ENCODE measurements at regions not wholly inside any gene's neighbourhood (a gene's known extent, or its start where the extent isn't known, plus 50 kb on each side); places are given as distances from the start of the nearest gene placed in this dataset.
A peak's percentile ranks its signal among the peaks of the same experiment; 100 is the strongest.

DNA sequence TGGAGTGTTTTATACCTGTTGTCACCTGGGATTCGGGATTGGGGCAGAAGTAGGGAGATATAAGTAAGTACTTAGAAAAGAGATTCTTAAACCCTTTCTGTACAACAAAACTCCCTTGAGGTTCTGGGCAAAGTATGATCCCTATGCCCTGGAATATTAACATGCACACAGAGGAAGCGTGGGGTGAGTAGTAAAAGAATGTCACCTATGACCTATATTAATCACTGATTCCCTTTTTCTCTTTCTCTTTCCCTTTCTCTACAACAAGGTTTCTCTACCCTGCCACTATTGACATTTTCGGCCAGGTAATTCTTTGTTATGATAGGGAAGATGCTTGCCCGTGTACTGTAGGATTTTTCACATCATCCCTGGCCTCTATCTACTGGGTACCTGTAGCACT is 209.7 kb upstream of the PLET1 start:
- no peak for DNase-seq

DNA sequence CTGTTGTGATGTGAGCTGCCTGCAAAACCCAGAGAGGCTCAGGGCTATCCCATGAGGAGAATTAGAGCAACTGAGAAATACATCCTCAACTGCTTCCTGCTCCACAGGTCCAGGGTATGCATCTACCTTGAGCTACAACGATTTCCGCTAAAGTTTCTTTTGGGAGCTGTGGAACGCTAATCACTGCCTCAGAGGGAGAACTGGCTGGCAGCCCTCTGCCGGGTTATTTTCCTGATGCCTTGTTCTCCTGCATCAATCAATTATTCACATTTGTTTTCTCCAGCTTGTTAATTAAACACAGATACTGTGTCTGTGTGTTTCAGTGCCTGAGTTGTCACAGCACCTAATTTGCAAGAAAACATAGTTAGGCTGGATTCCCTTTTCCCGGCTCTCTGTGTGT is 211.1 kb upstream of the PLET1 start:
- DNase-seq: no peak

DNA sequence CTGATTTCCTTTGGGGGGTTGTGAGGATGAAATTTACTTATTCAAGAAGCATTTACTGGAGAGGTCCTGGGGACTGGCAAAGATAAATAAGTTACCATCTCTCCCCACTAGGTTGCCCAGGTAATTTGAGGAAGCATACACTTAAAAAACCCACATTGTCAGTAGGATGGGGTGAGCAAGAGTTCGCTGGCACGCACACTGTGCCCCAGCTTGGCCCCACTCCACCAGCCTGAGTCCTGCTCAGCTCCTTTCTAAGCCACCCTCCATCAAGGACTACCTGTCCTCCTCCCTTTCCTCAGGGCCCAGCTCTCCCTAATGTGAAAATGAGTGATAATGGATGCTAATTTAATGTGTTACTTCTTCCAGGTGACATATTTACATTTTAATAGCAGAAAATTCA is 216.5 kb upstream of the PLET1 start:
- no peak for DNase-seq

DNA sequence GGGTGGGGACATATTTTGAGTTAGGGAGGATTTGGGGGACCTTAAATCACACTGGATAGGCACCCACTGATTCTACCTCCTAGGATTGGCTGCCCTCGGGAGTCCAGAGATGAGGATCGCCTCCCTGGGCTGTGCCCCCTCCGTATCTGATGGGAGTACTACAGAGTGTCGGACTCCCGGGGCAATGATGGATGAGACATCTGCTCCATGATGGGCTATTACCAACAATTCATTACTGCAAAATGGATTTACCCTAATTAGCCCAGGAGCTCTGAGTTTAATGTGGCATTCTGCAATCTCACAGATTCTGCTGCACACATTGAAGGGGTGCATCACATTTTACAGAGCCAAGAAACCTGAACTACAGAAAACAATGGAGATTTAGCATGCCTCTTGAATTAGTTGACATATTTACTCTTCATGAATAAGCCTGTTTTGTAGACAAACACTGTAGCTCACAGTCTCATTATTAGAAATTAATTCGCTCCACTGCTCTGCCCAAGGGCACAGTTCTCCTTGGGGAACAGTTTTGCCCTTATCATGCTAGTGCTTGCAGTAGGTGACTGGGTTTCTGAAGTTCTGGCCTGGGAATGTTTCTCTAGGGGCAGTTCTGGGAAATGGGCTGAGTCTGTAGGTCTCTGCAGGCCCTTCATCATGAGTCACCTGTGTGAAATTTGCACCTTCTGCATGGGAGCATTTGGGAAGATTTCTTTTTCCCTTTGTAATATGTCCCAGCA is 217.1 kb upstream of the PLET1 start:
- DNase-seq: peak; percentile 54

DNA sequence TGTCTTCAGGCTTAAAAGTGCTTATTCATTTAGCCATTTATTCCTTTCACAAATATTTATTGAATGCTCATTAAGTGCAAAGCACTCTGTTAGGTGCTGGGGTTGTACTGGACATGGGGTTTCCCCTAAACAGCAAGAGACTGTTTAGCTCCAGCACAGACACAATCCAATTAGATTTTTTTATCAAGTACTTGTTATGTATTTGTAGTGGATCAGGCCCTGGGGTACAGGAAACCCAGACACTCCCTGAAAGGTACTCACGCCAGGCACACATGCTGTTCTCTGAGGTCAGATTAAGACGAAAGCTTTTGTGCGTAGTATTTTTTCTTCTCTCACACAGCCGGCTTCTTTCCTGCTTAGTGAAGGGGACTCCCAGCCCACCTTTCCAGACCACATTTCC is 218.1 kb upstream of the PLET1 start:
- DNase-seq: no peak

DNA sequence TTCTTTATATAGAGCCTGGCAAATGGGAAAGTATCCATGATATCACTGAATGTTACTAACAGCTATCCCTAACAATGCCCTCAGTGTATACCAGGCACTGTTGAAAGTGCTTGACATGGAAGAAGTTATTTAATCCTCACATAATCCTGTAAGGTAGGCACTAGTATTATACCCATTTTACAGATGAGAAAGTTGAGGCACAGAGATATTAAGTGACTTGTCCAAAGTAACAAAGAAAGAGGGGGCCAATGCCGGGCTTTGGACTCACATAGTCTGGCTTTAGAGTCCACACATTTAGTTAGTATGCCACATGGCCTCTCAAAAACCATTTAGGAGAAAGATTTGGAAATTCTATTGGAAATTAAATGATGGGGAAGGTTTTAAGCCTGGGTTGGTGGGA is 220.8 kb upstream of the PLET1 start:
- DNase-seq: no peak

DNA sequence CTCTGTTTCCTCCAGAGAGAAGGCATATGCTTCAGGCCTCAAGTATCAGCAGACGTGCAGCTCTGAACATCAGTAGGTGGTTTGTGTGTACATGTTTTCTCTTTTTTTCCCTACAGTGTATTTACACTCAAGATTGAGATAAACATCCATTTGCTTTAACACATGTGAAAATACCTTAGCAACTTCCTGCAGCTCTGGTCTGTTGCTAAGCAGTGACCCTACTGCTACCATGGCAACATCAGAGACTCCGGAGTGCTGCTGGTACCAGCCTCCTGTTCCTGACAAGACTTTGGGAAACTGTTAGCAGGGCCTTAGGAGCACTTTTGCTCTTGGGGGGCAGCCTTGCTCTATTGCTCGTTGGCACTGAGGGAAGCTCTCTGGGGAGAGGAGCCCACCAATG is 221.2 kb upstream of the PLET1 start:
- DNase-seq: no peak

DNA sequence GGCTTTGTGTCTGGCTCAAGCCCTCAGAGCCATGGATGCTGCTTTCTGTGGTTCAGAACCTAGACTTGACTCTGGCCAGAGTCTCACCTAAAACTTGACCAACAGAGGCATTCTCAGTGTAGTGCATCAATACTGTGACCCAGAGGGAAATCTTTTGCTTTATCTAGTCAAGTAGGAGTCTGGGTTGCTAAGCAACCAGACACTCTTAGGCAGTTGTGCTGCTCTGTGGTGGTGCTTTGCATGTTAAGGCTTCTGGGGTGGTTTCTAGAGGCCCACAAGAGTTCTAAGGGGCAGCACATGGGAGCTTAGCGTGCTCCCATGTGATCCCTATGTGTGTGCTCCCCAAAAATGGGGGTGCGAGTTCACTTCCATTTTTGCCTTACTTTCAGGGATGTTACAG is 224.6 kb upstream of the PLET1 start:
- no peak for DNase-seq

DNA sequence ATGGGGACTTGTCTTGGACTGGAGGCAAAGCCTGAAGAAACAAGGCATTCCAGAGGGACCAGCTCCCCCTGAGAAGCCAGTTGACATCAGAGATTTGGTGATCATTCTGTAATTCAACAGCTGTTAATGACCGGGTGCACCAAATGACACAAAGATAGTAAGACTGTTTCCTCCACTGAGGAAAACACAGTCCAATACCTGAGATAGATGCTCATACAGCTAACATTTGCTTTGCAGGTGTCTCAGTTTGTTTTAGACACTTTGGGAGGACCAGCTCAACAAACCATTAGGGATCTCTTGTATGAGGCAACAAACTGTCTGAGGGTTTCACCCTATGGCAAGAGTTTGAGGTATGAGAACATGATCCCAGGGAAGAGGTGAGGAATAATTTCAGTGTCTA is 237.2 kb upstream of the PLET1 start:
- DNase-seq: no peak

DNA sequence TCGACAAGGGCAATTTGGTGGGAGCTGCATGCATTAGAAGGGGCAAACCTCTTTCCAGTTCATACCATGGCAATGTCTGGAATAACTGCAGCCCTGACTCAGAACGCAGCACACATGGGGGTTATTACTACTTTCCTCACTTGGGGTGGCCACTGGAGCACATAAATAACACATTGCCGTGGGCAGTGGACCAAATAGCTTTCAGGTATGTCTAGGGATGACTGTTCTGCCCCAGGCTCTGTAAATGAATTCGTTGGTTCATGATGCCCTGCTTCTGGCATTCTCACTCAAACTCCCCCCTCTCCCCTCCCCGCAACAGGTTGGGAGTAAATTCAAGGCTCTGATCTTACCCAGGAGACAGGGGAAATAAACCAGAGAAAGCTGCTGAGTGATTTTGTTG is 238.0 kb upstream of the PLET1 start:
- no peak for DNase-seq

DNA sequence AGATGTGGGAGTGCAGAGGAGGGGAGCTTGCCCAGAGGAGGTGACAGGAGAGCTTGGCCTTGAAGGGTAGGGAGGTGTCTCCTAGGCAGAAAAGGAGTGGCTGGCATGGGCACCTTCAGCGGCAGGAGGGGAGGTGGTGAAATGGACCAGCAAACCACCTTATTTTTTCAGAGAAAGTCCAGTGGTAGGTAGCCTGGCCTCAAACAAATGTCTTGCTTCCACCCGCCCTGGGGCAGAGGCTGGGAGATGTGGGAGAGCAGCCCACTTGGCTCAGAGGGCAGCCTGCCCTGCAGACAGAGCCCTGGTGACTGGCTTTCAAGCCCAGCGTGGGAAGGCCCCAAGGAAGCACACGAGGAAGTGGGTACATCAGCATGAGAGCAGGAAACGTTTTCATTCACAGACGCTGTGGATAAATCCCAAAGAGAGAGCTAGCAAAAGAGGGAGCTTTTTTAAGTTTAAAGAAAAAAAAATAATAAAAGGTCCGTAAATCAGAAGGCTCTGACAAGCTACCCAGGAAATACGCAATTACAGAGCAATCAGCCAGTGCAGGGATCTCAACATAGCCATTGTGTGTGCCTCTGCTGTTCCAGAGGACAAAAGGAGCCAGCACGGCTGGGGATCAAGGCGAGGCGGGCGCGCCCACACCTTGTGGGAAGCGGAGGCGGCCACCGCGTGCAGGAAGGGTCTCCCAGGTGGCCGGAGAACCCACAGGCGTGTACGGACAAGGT is 238.7 kb upstream of the PLET1 start:
- DNase-seq: peak; percentile 52

DNA sequence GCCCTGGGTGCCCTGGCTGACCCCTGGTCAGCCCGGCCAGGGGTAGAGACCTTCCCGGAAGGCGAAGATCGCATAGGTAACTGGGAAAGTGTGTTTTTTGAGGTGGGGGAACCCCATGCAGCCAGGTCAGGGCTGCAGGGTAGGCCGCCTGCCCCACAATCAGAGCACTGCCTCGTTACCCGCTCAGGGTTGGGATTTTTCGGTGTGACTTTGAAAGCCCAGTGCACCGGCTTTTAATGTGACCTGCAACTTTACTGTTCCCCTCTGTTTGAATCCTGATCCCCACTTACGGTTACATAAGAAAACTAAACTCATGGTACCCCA is 239.2 kb upstream of the PLET1 start:
- DNase-seq: no peak

DNA sequence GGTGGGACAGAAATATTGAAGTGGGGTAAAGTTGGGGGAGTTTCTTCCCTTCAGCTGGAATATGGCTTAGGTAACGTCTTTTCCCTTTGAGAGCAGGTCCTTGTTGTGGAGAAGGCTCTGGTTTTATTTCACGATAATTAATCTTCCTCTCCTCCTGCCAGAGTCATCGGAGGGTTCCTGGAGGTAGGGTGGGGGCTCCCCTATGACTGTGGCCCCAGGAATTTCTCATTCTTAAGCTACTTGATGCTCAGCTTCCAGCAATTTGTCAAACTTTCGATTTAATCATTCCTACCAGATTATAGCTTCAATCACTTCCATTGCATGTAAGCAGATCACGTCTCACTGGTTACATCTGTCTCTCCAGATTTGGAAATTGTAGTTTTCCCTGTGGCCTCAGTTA is 242.8 kb upstream of the PLET1 start:
- DNase-seq: no peak

DNA sequence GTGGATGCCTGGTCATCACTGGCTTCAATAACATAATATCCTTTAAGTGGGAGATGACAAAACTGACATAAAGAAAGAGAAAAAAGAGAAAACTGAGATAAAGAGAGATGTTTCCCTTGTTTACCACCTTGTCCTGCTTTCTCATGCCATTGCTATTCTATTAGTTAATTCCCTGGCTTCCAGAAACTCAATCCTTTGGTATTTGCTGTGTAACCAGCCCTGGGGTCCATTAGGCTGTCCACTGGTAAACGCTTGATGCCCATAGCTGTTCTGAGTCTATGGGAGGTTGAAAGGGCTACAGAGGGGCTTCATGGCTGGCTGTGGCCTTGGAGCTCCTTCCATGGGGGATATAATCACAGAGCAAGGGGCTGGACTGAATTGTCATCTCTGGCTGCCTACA is 243.4 kb upstream of the PLET1 start:
- DNase-seq: no peak

DNA sequence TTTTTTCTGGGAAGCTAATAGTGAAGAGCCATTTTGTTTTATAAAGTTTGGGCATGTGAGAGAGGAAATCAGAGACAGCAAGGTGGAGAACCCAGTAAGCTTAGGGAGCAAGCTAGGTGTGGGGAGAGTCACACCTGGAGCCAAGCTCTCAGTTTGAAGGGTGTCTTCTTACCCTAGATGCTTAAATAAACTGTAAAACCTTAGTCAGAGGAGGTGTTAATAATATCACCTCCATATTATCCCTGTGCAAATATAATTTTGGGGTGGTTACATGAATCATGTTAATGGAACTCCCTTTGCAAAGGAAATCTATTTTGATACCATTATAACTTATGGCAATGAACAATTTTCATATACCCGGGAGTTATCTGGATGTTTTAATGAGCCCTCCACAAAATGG is 246.2 kb upstream of the PLET1 start:
- no peak for DNase-seq

DNA sequence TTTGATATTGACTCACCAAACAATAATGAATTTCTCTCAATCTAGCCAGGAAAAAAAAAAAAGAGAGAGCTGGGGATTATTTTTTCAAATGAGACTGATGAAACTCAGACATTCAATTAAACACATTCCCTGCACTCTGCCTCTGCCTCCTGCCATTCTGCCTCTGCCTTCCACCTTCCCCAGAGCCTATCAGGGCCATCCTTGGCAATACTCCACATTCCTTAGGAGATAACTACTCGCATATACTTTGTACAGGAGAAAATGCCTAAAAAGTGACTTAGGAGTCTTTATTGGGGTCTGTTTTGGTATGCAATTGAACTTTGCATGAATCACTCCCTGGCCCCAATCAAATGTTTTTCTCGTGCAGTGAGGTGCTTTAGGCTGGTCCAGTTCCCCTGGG is 246.6 kb upstream of the PLET1 start:
- DNase-seq: no peak

DNA sequence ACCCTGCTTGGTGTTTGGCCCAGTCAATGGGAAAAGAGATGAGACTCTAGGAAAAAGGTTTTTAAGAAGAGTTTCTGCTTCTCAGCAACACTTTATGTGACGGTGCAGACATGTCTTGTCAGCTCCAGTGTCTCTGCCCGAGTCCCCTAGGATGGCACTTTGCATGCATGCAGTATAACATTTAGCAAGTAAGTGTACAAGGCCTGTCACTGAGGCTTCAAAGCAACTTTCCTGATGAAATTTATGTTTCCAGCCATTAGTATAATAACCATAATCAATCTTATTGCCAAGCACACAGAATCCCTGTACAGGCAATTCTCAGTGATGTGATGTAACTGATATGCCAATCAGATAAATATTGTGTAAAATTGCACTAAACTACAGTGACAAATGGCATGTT is 248.1 kb upstream of the PLET1 start:
- no peak for DNase-seq

DNA sequence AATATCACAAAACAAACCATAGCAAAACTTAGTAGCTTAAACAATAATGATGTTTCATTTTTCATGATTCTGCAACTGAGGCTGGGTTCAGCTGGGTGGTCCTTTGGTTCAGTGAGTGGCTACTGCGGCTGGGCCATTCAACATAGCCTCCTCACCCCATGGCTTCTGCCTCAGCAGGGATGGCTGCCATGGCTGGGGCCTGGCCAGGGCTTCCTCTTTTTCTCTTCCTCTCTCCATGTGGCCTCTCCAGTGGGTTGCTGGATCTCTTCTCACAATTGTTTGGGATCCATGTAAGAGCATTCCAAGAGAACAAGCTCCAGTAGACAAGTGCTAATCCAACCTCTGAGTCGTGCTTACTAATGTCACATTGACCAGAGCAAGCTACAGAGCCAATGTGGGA is 248.6 kb upstream of the PLET1 start:
- no peak for DNase-seq

DNA sequence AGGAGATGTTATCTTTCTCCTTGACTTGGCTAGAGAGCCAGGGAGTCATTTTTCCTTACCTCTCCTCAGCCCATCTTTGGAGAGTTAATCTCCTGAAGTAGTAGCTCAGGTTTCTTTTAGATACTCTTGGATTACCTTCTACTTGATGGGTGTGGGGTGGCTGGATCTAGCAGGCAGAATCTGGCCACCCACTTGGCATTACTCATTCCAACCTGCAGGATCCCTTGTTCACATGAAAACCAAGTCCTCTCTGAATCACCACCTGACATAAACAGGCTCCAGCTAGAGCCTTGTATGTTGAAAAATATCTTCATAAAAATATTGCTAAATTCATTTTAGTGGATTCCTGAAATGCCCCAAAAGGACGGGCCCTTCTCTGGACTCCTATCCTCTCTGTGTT is 250.6 kb upstream of the PLET1 start:
- DNase-seq: no peak

DNA sequence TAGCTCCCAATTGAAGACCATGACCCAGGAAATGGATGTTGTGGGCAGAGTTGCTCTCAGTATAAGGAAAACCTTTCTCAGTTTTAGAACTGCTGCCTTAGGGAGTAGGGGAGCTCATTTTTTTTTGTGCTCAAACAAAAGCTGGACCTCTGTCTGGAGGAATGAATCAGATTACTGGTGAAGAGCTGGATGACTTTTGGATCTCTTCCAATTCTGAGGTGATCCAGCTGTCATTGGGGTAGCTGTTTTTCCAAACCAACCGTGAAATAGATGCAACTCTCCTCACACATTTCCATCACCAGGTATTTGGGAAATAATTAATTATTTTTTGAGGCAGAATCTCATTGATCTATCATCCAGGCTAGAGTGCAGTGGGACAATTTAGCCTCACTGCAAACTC is 251.3 kb upstream of the PLET1 start:
- no peak for DNase-seq

DNA sequence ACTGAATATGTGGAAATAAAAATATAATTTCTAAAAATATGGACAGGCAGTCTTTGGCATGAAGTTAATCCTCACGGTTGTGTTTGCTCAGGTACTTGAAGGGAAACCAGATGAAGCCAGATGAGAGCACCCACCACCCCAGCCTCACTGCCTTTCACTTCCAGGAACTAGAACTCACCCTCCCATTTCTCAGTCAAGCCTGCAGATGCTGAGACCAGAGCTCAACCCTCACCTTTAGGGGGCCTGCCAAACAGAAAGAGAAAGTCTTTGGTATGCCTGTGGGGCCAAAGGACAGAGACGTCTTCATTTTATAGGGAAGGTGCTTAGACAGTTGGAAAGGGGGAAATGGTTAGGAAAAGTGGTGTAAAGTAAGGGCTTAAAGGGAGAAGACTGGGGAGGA is 252.8 kb upstream of the PLET1 start:
- DNase-seq: no peak

DNA sequence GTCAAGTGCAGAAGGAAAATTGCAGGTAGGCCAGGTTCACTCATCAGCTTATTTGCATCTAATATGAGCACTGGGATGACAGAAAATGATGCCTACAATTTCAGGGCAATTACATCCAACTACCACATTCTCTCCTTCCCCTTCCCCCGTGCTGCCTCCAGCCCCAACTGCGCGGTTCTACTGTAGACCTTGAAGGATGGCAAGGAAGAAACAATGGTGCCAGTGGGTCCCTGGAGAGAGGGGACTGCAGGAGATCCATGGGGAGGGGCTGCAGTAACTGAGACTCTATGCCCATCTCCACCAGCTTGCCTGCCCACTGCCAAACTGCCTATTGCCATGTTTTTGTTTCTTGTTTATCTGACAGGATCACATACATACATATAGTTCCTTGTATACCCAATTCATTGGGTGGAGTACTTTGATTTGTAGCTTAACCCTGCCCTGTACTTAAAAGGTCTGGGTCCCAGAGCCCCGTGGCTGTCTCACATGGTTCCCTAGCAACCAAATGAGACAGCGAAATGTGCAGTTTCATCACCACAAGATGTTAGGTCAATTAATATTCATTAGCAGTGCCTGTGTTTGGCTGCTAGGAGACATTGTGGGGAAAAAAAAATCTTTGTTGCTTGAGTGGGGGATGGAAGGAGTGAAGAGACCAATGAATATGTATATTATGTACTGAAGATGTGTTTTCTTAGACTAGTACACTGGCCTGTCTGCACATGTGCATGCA is 253.5 kb upstream of the PLET1 start:
- DNase-seq: peak; percentile 92

DNA sequence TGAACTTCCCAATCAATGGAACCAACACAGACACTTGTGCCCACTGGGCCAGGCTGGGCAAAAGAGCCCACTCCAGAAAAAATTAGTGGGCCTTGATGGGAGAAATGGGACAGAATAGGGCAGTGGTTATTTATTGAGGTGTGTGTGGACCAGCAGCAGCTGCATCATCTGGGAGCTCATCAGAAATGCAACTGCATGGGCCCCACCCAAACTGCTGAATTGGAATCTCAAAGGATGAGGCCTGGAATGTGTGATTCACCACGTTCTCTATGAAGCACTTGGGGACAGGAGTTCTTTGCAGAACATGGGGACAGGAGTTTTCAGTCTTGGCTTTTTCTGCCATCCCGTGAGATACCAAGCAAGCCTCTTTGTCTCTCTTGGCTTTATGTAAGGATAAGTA is 255.6 kb upstream of the PLET1 start:
- no peak for DNase-seq

DNA sequence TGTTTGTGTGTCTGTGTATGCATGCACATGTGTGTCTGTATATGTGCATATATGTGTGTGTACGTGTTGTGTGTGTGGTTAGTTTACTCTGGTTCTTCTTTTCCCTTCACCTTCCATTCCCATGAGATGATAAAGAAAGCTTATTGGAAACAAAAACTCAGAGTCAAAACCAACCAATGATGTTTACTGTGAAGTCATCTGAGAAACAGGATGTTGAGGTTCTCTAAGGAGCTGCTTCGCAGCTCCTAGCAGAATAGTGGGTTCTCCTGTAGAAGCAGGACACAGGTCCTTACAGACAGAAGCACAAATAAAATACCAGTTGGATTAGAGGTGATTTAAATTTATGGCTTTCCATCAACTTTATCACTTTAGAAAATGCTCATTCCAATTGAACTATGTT is 256.1 kb upstream of the PLET1 start:
- no peak for DNase-seq

DNA sequence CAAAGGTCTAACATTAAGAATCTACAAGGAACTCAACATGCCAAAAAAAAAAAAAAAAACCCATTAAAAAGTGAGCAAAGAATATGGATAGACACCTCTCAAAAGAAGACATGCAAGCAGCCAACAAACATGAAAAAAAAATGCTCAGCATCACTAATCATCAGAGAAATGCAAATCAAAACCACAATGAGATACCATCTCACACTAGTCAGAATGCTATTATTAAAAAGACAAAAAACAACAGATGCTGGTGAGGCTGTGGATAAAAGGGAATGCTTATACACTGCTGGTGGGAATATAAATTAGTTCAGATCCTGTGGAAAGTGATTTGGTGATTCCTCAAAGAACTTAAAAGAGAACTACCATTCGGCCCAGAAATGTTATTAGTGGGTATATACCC is 257.7 kb upstream of the PLET1 start:
- DNase-seq: no peak

All from NCI-H1436 (cell line).